Caco-2 (cell line): ENCODE measurements at regions not wholly inside any gene's neighbourhood (a gene's known extent, or its start where the extent isn't known, plus 50 kb on each side); places are given as distances from the start of the nearest gene placed in this dataset.

Experiments
- BruUV-seq: library from RNA; stranded (reverse); fragments of 400-500 nt; replicated peaks from 2 replicates; lab custom pipeline; 2021; lab: Mats Ljungman, UMichigan
- CTCF ChIA-PET: fragments of 300-600 bp; sonication (Branson Sonifier 250); formaldehyde crosslinking; loops from one replicate; lab custom pipeline; 2022; ENCODE audit warnings: antibody characterized with exemption; lab: Charles Lee
- POLR2A ChIA-PET: fragments of 300-600 bp; sonication (Branson Sonifier 250); formaldehyde crosslinking; loops from one replicate; lab custom pipeline; 2022; ENCODE audit warnings: antibody characterized with exemption; lab: Charles Lee
- DNase-seq, 2 experiments: peaks; one replicate each; pipeline versions ENCODE4 v3.0.0 to v3.0.0-alpha.2; 2020 to 2022
- H3K27me3 ChIP-seq: replicated peaks from 2 replicates; pipeline ENCODE4 v1.6.0; 2011; ENCODE audit warnings: low read length; ENCODE audit not compliant: control insufficient read depth, insufficient read depth
- H3K36me3 ChIP-seq: 2 replicates; pipeline ENCODE4 v1.5.1; 2011; ENCODE audit warnings: low read length; ENCODE audit not compliant: control insufficient read depth, insufficient read depth
- H3K4me1 ChIP-seq: fragments of 250-450 bp; sonication (Bioruptor Pico); 2 replicates; pipeline ENCODE4 v1.5.1; 2020; ENCODE audit warnings: mild to moderate bottlenecking
- H3K4me3 ChIP-seq: 2 replicates; pipeline ENCODE4 v1.5.1; 2011; ENCODE audit warnings: low read depth, mild to moderate bottlenecking, control low read depth, low read length
- H3K9me3 ChIP-seq: fragments of 250-450 bp; sonication (Bioruptor Pico); 2 replicates; pipeline ENCODE4 v1.5.1; 2020; ENCODE audit warnings: mild to moderate bottlenecking, moderate library complexity
- H3K27ac Mint-ChIP-seq: one replicate; pipeline ENCODE4 v1.8.0; 2022; ENCODE audit warnings: mixed read lengths; ENCODE audit not compliant: unreplicated experiment
- H3K27me3 Mint-ChIP-seq: one replicate; pipeline ENCODE4 v1.8.0; 2022; ENCODE audit warnings: mixed read lengths; ENCODE audit not compliant: insufficient read depth, unreplicated experiment
- H3K36me3 Mint-ChIP-seq: one replicate; pipeline ENCODE4 v1.8.0; 2022; ENCODE audit warnings: mild to moderate bottlenecking, mixed read lengths; ENCODE audit not compliant: insufficient read depth, unreplicated experiment
- H3K4me1 Mint-ChIP-seq: one replicate; pipeline ENCODE4 v1.8.0; 2022; ENCODE audit warnings: low read depth, mixed read lengths; ENCODE audit not compliant: unreplicated experiment
- H3K4me3 Mint-ChIP-seq: one replicate; pipeline ENCODE4 v1.8.0; 2022; ENCODE audit warnings: mild to moderate bottlenecking, moderate library complexity, mixed read lengths; ENCODE audit not compliant: unreplicated experiment
- H3K9me3 Mint-ChIP-seq: one replicate; pipeline ENCODE4 v1.8.0; 2022; ENCODE audit warnings: mixed read lengths; ENCODE audit not compliant: unreplicated experiment
- CTCF ChIP-seq, 2 experiments: fragments of 200-600 bp in 1 of 2; IDR thresholded peaks; 1 replicate in 1 of 2; 2 replicates in 1 of 2; pipeline versions ENCODE4 v1.5.1 to v1.8.0; 2011 to 2022; ENCODE audit warnings: antibody characterized with exemption in 1 of 2, control low read depth in 1 of 2, inconsistent platforms in 1 of 2, low read depth in 1 of 2, low read length in 1 of 2, mild to moderate bottlenecking in 1 of 2, moderate library complexity in 1 of 2; ENCODE audit not compliant: insufficient read depth in 1 of 2, severe bottlenecking in 1 of 2, unreplicated experiment in 1 of 2
- intact Hi-C: fragments of 100-400 bp; cut with micrococcal nuclease; formaldehyde crosslinking; loops from one replicate; pipeline ENCODE4 v1.10.0; 2022; ENCODE audit not compliant: unreplicated experiment

DNA sequence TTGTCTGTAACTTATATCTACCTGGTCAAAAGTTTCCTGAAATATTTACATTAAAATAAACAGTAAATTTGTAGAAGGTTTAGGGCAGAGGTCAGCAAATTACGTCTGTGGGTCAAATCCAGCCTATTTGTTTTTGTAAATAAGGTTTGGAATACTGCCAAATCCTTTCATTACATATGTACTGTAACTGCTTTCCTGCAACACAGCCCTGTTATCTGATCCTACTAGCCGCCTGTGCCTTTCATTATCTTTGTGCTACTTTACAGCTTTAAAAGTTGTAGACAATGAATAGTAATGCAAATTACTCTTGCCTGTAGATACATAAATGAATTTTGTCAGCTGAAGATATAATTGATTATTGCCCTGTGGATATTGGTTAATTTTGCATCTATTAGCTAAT is 369.6 kb upstream of the SLC7A11 start:
- H3K9me3 Mint-ChIP-seq, result no peaks in the 10 kb centered on the region
- H3K4me3 ChIP-seq, result no peak overlapping the region
- H3K36me3 ChIP-seq, result no peaks in the 10 kb centered on the region
- H3K36me3 Mint-ChIP-seq, result no peaks in the 10 kb centered on the region
- BruUV-seq, result no TSS peak
- CTCF ChIA-PET, result no interaction called here
- no peak overlapping the region for H3K27ac Mint-ChIP-seq
- intact Hi-C loops, result no loop called here
- DNase-seq, result no peak
- no peaks in the 10 kb centered on the region for H3K27me3 ChIP-seq
- H3K4me1 Mint-ChIP-seq, result no peaks in the 10 kb centered on the region
- peaks cover 3% of the 10 kb centered on the region for H3K27me3 Mint-ChIP-seq
- H3K4me1 ChIP-seq, result no peaks in the 10 kb centered on the region
- no peak for TF ChIP-seq CTCF (IDR thresholded peaks at IDR 0.05; ENCODE audit: insufficient read depth in 1 of 2, low read depth in 1 of 2, low read length in 1 of 2, severe bottlenecking in 1 of 2, unreplicated experiment in 1 of 2)
- POLR2A ChIA-PET, result no interaction called here
- no peak overlapping the region for H3K4me3 Mint-ChIP-seq
- no peaks in the 10 kb centered on the region for H3K9me3 ChIP-seq

GRCh38 chr4:138611017-138611416 is 368.9 kb upstream of the SLC7A11 start:
- Mint-ChIP-seq H3K4me1 (no peaks in the 10 kb centered on the region), H3K36me3 (no peaks in the 10 kb centered on the region), H3K4me3 (no peak overlapping the region), H3K27me3 (peaks cover 3% of the 10 kb centered on the region), H3K9me3 (no peaks in the 10 kb centered on the region), H3K27ac (no peak overlapping the region)
- ChIA-PET CTCF (no interaction called here), POLR2A (no interaction called here)
- Histone ChIP-seq H3K9me3 (no peaks in the 10 kb centered on the region), H3K4me1 (no peaks in the 10 kb centered on the region), H3K36me3 (no peaks in the 10 kb centered on the region), H3K4me3 (no peak overlapping the region), H3K27me3 (no peaks in the 10 kb centered on the region)
- BruUV-seq, result no TSS peak
- intact Hi-C loops, result no loop called here
- TF ChIP-seq CTCF (IDR thresholded peaks at IDR 0.05; ENCODE audit: insufficient read depth in 1 of 2, low read depth in 1 of 2, low read length in 1 of 2, severe bottlenecking in 1 of 2, unreplicated experiment in 1 of 2), result no peak
- no peak for DNase-seq

- H3K4me3 Mint-ChIP-seq, result no peak overlapping the region
- intact Hi-C loops, result no loop called here
- Histone ChIP-seq H3K4me1 (no peaks in the 10 kb centered on the region), H3K9me3 (no peaks in the 10 kb centered on the region), H3K27me3 (no peaks in the 10 kb centered on the region), H3K36me3 (no peaks in the 10 kb centered on the region), H3K4me3 (no peak overlapping the region)
- no TSS peak for BruUV-seq
- H3K4me1 Mint-ChIP-seq, result no peaks in the 10 kb centered on the region
- H3K27me3 Mint-ChIP-seq, result peaks cover 3% of the 10 kb centered on the region
- no peak for TF ChIP-seq CTCF (IDR thresholded peaks at IDR 0.05; ENCODE audit: insufficient read depth in 1 of 2, low read depth in 1 of 2, low read length in 1 of 2, severe bottlenecking in 1 of 2, unreplicated experiment in 1 of 2)
- CTCF ChIA-PET, result no interaction called here
- no peak overlapping the region for H3K27ac Mint-ChIP-seq
- DNase-seq, result no peak
- no peaks in the 10 kb centered on the region for H3K36me3 Mint-ChIP-seq
- H3K9me3 Mint-ChIP-seq, result no peaks in the 10 kb centered on the region
- POLR2A ChIA-PET, result no interaction called here
Measured at GRCh38 chr4:138609943-138610350, 367.8 kb upstream of the SLC7A11 start.
